ENCODE measurements at regions not wholly inside any gene's neighbourhood (a gene's known extent, or its start where the extent isn't known, plus 50 kb on each side); places are given as distances from the start of the nearest gene placed in this dataset.

DNA sequence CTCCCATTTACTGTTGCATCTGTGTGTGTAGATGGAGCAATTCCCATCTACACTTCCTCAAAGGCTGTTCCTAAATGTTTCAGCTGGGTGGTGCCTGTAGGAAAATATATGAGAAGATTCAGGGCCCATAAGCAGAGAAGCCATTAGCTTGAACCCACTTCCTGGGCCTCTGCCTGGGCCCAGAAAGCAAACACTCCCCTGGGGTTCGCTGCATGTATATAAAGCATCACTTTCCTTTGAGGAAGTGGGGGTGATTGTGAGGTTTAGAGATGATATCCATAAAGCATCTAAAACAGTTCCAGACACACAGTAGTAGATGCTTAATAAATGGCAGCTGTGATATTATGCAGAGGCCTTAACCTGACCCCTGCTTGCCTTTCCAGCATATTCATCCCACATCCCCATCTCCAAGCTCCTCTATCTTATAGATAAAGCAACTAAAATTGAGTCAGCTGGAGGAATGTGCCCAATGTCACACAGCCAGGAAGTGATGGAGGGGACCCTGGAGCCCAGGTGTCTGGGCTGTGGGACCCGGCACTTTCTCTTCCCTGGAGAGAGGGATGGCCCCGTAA lies 280.0 kb upstream of the CRY1 start (continued):
- no peak for TF ChIP-seq MIER2 (CRISPR knock-in tag; IDR thresholded peaks at IDR 0.05)
- no peak for TF ChIP-seq MED8 (CRISPR knock-in tag; IDR thresholded peaks at IDR 0.05; ENCODE audit: insufficient replicate concordance)

DNA sequence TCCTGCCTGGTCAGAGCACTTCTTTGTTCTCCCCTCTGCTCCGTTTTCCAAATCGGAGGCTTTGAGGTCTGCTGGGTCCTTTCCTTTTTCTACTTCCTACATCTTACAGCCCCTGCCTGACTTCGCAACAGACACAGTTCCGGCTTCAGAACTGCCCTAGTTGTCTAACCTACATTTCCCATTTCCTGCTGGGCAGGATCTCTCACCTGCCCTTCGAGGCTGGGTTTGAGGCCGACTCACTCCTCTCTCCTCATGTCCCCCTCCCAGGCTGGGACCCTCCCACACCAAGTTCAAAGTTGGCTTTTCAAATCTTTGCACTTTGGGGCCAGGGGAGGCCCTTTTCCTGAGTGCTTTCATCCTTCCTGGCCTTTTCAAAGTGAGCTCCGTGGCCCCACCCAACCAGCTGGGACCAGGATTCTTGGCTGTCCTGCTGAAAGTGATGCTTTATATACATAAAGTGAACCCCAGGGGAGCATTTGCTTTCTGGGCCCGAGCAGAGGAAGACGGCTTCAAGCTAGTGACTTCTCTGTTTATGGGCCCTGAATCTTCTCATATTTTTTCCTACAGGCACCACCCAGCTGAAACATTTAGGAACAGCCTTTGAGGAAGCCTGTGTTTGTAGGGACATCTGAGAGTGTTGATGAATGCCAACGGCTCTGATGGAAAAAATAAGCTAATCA lies 281.0 kb upstream of the CRY1 start:
- Histone ChIP-seq H3K4me2 (ENCODE audit: low read depth, low read length) (0 out of 2 replicates have a peak overlapping the region, but pooled peaks have one; percentile 1), H3K27me3 (ENCODE audit: control insufficient read depth in 1 of 2, insufficient read depth in 2 of 2, low read length in 2 of 2) (0 out of 5 replicates have a peak, but pooled peaks cover 0 to 1% of the 10 kb centered on the region in 2 experiments), H3K9ac (ENCODE audit: insufficient read depth, low read depth, low read length) (no peak overlapping the region), H3K27ac (ENCODE audit: extremely low read length, insufficient read depth, low read length) (no peak overlapping the region), H2AFZ (ENCODE audit: low read length) (peak overlapping the region; percentile 31), H3K4me1 (ENCODE audit: insufficient read depth, low read length) (peaks cover 43% of the 10 kb centered on the region), H3K4me3 (replicated peaks in 1 of 3; ENCODE audit: insufficient read depth in 1 of 3, low read depth in 2 of 3, low read length in 3 of 3) (no peak overlapping the region), H4K20me1 (ENCODE audit: insufficient read depth, low read length) (no peaks in the 10 kb centered on the region), H3K9me3 (ENCODE audit: low read length) (no peaks in the 10 kb centered on the region), H3K79me2 (ENCODE audit: insufficient read depth, low read length) (peaks cover 2% of the 10 kb centered on the region), H3K36me3 (replicated peaks in 1 of 2; ENCODE audit: control insufficient read depth in 1 of 2, insufficient read depth in 2 of 2, low read length in 2 of 2) (no peaks in the 10 kb centered on the region)
- peak; percentile 42; the same call in 1 of the 3 replicates for ATAC-seq
- FAIRE-seq: no peak
- CTCF ChIA-PET (ENCODE audit: low intra/inter-chr PET ratio, low total read pairs): no interaction called here
- intact Hi-C loops (cut with micrococcal nuclease; ENCODE audit: unreplicated experiment): no loop called here
- peak; percentile 21 for DNase-seq (ENCODE audit: low spot score)
- WGBS (ENCODE audit: low lambda C conversion rate): 26% methylated on average over 10 of the region's 10 CpGs
- TF ChIP-seq HNF4A (CRISPR knock-in tag; IDR thresholded peaks at IDR 0.05) (0 out of 2 replicates have a peak, but pooled peaks have one; percentile 6), ETV5 (CRISPR knock-in tag; IDR thresholded peaks at IDR 0.05; ENCODE audit: borderline replicate concordance) (peak; percentile 21; the same call in 1 of the 2 replicates), ESRRA (CRISPR knock-in tag; IDR thresholded peaks at IDR 0.05; ENCODE audit: low read depth) (no peak)
- TF ChIP-seq, protein P1, sequence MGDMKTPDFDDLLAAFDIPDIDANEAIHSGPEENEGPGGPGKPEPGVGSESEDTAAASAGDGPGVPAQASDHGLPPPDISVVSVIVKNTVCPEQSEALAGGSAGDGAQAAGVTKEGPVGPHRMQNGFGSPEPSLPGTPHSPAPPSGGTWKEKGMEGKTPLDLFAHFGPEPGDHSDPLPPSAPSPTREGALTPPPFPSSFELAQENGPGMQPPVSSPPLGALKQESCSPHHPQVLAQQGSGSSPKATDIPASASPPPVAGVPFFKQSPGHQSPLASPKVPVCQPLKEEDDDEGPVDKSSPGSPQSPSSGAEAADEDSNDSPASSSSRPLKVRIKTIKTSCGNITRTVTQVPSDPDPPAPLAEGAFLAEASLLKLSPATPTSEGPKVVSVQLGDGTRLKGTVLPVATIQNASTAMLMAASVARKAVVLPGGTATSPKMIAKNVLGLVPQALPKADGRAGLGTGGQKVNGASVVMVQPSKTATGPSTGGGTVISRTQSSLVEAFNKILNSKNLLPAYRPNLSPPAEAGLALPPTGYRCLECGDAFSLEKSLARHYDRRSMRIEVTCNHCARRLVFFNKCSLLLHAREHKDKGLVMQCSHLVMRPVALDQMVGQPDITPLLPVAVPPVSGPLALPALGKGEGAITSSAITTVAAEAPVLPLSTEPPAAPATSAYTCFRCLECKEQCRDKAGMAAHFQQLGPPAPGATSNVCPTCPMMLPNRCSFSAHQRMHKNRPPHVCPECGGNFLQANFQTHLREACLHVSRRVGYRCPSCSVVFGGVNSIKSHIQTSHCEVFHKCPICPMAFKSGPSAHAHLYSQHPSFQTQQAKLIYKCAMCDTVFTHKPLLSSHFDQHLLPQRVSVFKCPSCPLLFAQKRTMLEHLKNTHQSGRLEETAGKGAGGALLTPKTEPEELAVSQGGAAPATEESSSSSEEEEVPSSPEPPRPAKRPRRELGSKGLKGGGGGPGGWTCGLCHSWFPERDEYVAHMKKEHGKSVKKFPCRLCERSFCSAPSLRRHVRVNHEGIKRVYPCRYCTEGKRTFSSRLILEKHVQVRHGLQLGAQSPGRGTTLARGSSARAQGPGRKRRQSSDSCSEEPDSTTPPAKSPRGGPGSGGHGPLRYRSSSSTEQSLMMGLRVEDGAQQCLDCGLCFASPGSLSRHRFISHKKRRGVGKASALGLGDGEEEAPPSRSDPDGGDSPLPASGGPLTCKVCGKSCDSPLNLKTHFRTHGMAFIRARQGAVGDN (CRISPR knock-in tag; IDR thresholded peaks at IDR 0.05): peak; percentile 33
- in situ Hi-C loops (cut with HindIII; ENCODE audit: extremely low pct_ligation_motif_present, low pct_unique_long_range_greater_than_20kb): no loop called here
- no TSS peak for BruUV-seq (replicated peaks)
- POLR2A ChIA-PET: interaction anchor here (1.0 to 1.2 kb wide), 2 partner anchors 9 to 21 kb away, joined by 3 read pairs; no protein-coding TSS in a partner anchor
